ENCODE measurements at regions not wholly inside any gene's neighbourhood (a gene's known extent, or its start where the extent isn't known, plus 50 kb on each side); places are given as distances from the start of the nearest gene placed in this dataset.

DNA sequence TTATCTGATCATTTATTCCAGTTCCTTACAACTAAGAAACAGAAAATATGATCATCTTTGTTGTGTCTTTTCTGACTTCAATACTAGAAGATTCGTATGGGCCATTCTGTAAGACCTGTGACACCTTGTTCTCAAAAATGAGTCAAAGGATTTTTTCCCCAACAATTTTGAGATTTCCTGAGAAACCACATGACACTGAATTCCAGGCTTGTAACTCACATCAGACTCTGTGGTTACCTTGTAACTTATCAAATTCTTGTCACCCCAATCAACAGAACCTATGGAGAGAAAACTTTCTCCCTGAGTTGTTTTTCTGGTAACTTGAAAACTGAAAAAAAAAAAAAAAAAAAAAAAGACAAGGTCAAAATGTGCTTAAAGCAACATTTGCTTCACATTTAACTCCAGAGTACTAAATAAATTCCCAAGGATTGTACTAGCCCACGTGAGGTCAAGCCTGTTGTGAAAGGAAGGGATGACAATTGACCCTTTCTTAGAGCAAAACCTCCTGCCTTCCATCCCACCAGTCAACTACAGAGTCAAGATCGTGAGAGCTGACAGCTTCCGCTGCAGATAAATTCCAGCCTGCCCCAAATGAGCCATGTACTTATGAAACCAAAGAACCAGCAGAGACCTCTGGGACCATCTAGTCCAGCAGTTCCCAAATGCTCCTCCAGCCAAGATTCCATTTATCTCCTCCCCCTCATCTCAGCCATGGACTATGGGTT, 140.3 kb downstream of the TBX18 start (continued):
- no peak for TF ChIP-seq RFX5 (IDR thresholded peaks at IDR 0.05; ENCODE audit: low read length)
- TF ChIP-seq SMC3 (IDR thresholded peaks at IDR 0.05; ENCODE audit: low read depth, low read length), result no peak
- TF ChIP-seq YY1 (IDR thresholded peaks at IDR 0.05; ENCODE audit: low read depth), result no peak
- no peak for TF ChIP-seq SIN3A (IDR thresholded peaks at IDR 0.05; ENCODE audit: borderline replicate concordance, low read depth, low read length)

- peak overlapping the region; percentile 60 to 98; a peak in 3 of 4 replicates for H3K27ac ChIP-seq (ENCODE audit: low read depth in 2 of 2, low read length in 1 of 2)
- 61% methylated on average over 6 of the region's 6 CpGs for WGBS (ENCODE audit: low lambda C conversion rate)
- H4K20me1 ChIP-seq (ENCODE audit: insufficient read depth), result no peaks in the 10 kb centered on the region
- H3K79me2 ChIP-seq (ENCODE audit: insufficient read depth), result no peaks in the 10 kb centered on the region
- no peak for DNase-seq
- no peaks in the 10 kb centered on the region for H3K9me3 ChIP-seq
- TF ChIP-seq, protein P1, sequence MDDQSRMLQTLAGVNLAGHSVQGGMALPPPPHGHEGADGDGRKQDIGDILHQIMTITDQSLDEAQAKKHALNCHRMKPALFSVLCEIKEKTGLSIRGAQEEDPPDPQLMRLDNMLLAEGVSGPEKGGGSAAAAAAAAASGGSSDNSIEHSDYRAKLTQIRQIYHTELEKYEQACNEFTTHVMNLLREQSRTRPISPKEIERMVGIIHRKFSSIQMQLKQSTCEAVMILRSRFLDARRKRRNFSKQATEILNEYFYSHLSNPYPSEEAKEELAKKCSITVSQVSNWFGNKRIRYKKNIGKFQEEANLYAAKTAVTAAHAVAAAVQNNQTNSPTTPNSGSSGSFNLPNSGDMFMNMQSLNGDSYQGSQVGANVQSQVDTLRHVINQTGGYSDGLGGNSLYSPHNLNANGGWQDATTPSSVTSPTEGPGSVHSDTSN (IDR thresholded peaks at IDR 0.05), result no peak
- TF ChIP-seq, protein P2, sequence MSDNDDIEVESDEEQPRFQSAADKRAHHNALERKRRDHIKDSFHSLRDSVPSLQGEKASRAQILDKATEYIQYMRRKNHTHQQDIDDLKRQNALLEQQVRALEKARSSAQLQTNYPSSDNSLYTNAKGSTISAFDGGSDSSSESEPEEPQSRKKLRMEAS (IDR thresholded peaks at IDR 0.05; ENCODE audit: low read depth), result no peak
- TF ChIP-seq YY1 (IDR thresholded peaks at IDR 0.05; ENCODE audit: low read depth), result no peak
- no peak for TF ChIP-seq GATA2 (CRISPR knock-in tag; IDR thresholded peaks at IDR 0.05)
- TF ChIP-seq MXI1 (IDR thresholded peaks at IDR 0.05; ENCODE audit: low read depth, low read length), result no peak
- no peak for TF ChIP-seq JUND (IDR thresholded peaks at IDR 0.05)
- no peak for TF ChIP-seq TAF1 (IDR thresholded peaks at IDR 0.05; ENCODE audit: borderline replicate concordance, low read depth, low read length)
- no peak for TF ChIP-seq IRF3 (IDR thresholded peaks at IDR 0.05; ENCODE audit: low read depth, low read length)
- TF ChIP-seq RAD21 (IDR thresholded peaks at IDR 0.05; ENCODE audit: low read length), result no peak
- no peak for TF ChIP-seq FOXJ3 (CRISPR knock-in tag; IDR thresholded peaks at IDR 0.05)
- TF ChIP-seq NFIC (IDR thresholded peaks at IDR 0.05; ENCODE audit: borderline replicate concordance), result no peak
- no peak for TF ChIP-seq RCOR1 (IDR thresholded peaks at IDR 0.05; ENCODE audit: low read length)
- no peak for TF ChIP-seq RFX5 (IDR thresholded peaks at IDR 0.05; ENCODE audit: low read length)
- TF ChIP-seq CHD2 (IDR thresholded peaks at IDR 0.05; ENCODE audit: low read length, partially characterized antibody), result no peak
- H3K4me3 ChIP-seq (ENCODE audit: low read depth in 2 of 2, low read length in 1 of 2), result no peak overlapping the region
- H2AFZ ChIP-seq (ENCODE audit: low read depth), result peak overlapping the region; percentile 85
- peaks cover 0 to 11% of the 10 kb centered on the region in 2 experiments; a peak in 1 of 4 replicates for H3K4me1 ChIP-seq (ENCODE audit: control insufficient read depth in 1 of 2, insufficient read depth in 2 of 2, low read depth in 1 of 2, low read length in 1 of 2)
- no peaks in the 10 kb centered on the region for H3K9me2 ChIP-seq
- H3K9ac ChIP-seq, result peak overlapping the region; percentile 72
- CTCF ChIA-PET, result no interaction called here
- no peaks in the 10 kb centered on the region for H3K27me3 ChIP-seq (ENCODE audit: insufficient read depth)
- H3K36me3 ChIP-seq (replicated peaks in 1 of 2; ENCODE audit: control insufficient read depth in 1 of 2, insufficient read depth in 2 of 2, low read length in 1 of 2), result no peaks in the 10 kb centered on the region
- POLR2A ChIA-PET, result no interaction called here
- peaks cover 26% of the 10 kb centered on the region for H3F3A ChIP-seq (replicated peaks; ENCODE audit: insufficient read depth)
- H3K4me2 ChIP-seq, result peak overlapping the region; percentile 66; the same call in 1 of the 2 replicates
Observed at GRCh38 chr6:84618836-84619235, 145.6 kb downstream of the TBX18 start.
